HG02885 (cell line): ENCODE measurements at regions not wholly inside any gene's neighbourhood (a gene's known extent, or its start where the extent isn't known, plus 50 kb on each side); places are given as distances from the start of the nearest gene placed in this dataset.

ENCODE experiments used
- ATAC-seq: cut with Tn5 transposase; IDR thresholded peaks from one replicate; pipeline ENCODE4 v1.9.1; 2021; ENCODE audit warnings: mild to moderate bottlenecking; ENCODE audit not compliant: unreplicated experiment, poor library complexity

GRCh38 chr5:163619273-163619934, 114.0 kb downstream of the MAT2B start:
- no peak for ATAC-seq

- no peak for ATAC-seq
Observed at GRCh38 chr5:163619951-163620350, 114.5 kb downstream of the MAT2B start.

GRCh38 chr5:163622799-163623198, 117.4 kb downstream of the MAT2B start:
- ATAC-seq, result no peak

GRCh38 chr5:163623524-163623923, 118.1 kb downstream of the MAT2B start:
- no peak for ATAC-seq

- ATAC-seq, result no peak
Observed at GRCh38 chr5:163623986-163624385, 118.6 kb downstream of the MAT2B start.

GRCh38 chr5:163624431-163624830, 119.0 kb downstream of the MAT2B start:
- ATAC-seq, result no peak

GRCh38 chr5:163626904-163627434, 121.5 kb downstream of the MAT2B start:
- ATAC-seq, result no peak

- no peak for ATAC-seq
Observed at GRCh38 chr5:163631856-163632255, 126.4 kb downstream of the MAT2B start.

- ATAC-seq, result no peak
Observed at GRCh38 chr5:163633926-163634460, 128.6 kb downstream of the MAT2B start.

GRCh38 chr5:163635631-163636030, 130.2 kb downstream of the MAT2B start:
- no peak for ATAC-seq

GRCh38 chr5:163642904-163643303, 137.5 kb downstream of the MAT2B start:
- ATAC-seq, result peak; percentile 50

GRCh38 chr5:163645421-163646416, 140.3 kb downstream of the MAT2B start:
- no peak for ATAC-seq

- no peak for ATAC-seq
Observed at GRCh38 chr5:163649514-163649913, 144.1 kb downstream of the MAT2B start.

GRCh38 chr5:163653526-163653925, 148.1 kb downstream of the MAT2B start:
- no peak for ATAC-seq

- no peak for ATAC-seq
Observed at GRCh38 chr5:163658702-163659567, 153.5 kb downstream of the MAT2B start.

GRCh38 chr5:163659568-163659902, 154.1 kb downstream of the MAT2B start:
- no peak for ATAC-seq

GRCh38 chr5:163660486-163660885, 155.1 kb downstream of the MAT2B start:
- no peak for ATAC-seq

- no peak for ATAC-seq
Observed at GRCh38 chr5:163661360-163661759, 155.9 kb downstream of the MAT2B start.

- ATAC-seq, result no peak
Observed at GRCh38 chr5:163670036-163670435, 164.6 kb downstream of the MAT2B start.

- no peak for ATAC-seq
Observed at GRCh38 chr5:163677092-163677491, 171.7 kb downstream of the MAT2B start.
